Transverse colon (tissue), 4 donors: ENCODE measurements at regions not wholly inside any gene's neighbourhood (a gene's known extent, or its start where the extent isn't known, plus 50 kb on each side); places are given as distances from the start of the nearest gene placed in this dataset.

Experiments used
- DNase-seq: peaks from one replicate; pipeline ENCODE4 v3.0.0-alpha.2; 2019
- H3K27ac ChIP-seq, 4 donors: fragments of 200-600 bp; sonication (generic); 2 replicates each; pipeline ENCODE4 v1.5.1; 2016 to 2018; ENCODE audit warnings: inconsistent platforms in 4 of 4
- H3K27me3 ChIP-seq: fragments of 200-600 bp; sonication (generic); 2 replicates; pipeline ENCODE4 v1.5.1; 2017; ENCODE audit warnings: inconsistent platforms
- H3K36me3 ChIP-seq, 4 donors: fragments of 200-600 bp; sonication (generic); 2 replicates each; pipeline ENCODE4 v1.5.1; 2017 to 2019; ENCODE audit warnings: inconsistent platforms in 4 of 4
- H3K4me1 ChIP-seq, 4 donors: fragments of 200-600 bp; sonication (generic); 2 replicates each; pipeline ENCODE4 v1.5.1; 2017 to 2020; ENCODE audit warnings: inconsistent platforms in 4 of 4
- H3K4me3 ChIP-seq, 4 donors: fragments of 200-600 bp; sonication (generic); 1 replicate in 1 of 4; 2 replicates in 3 of 4; pipeline versions ENCODE4 v1.5.1 to v1.6.1; 2017 to 2019; ENCODE audit warnings: inconsistent platforms in 4 of 4
- H3K9me3 ChIP-seq, 2 donors: fragments of 200-600 bp; sonication (generic); 2 replicates each; pipeline ENCODE4 v1.5.1; 2017 to 2019; ENCODE audit warnings: inconsistent platforms in 2 of 2
- EP300 ChIP-seq: sonication (generic); formaldehyde crosslinking; IDR thresholded peaks from one replicate; pipeline ENCODE4 v1.6.1; 2017; ENCODE audit warnings: antibody characterized with exemption, low read depth
- POLR2A ChIP-seq: fragments of 450-650 bp; IDR thresholded peaks from one replicate; pipeline ENCODE4 v1.6.1; 2016; ENCODE audit warnings: antibody characterized with exemption, mild to moderate bottlenecking, moderate library complexity
- POLR2AphosphoS5 ChIP-seq, 3 donors: sonication (generic); formaldehyde crosslinking; IDR thresholded peaks; one replicate each; pipeline ENCODE4 v1.6.1; 2016; ENCODE audit warnings: antibody characterized with exemption in 3 of 3
- WGBS, 2 donors: methylation state at CpG; one replicate each; pipeline ENCODE4 v1.1.5; 2018; ENCODE audit warnings: low coverage in 1 of 2; 5-methylcytosine and 5-hydroxymethylcytosine counted together
- in situ Hi-C, 4 donors: fragments of 200-750 bp; cut with MboI; loops; one replicate each; pipeline versions ENCODE4 v1.15.0 to v1.15.1; 2017; ENCODE audit warnings: low sequenced_read_pairs in 3 of 4, low pct_ligation_motif_present in 1 of 4, low pct_unique_long_range_greater_than_20kb in 1 of 4
- intact Hi-C: fragments of 100-400 bp; cut with DNase I; formaldehyde crosslinking; loops from one replicate; pipeline ENCODE4 v1.15.1; 2023; ENCODE audit warnings: low total_unique reads
- TF ChIP-seq, protein P1 (sequence below), 5 experiments: fragments of 200-600 bp in 3 of 5; fragments of 450-650 bp in 2 of 5; sonication (generic) in 3 of 5; IDR thresholded peaks; 1 replicate in 2 of 5; 2 replicates in 3 of 5; pipeline ENCODE4 v1.5.1; 2016 to 2017; ENCODE audit warnings: antibody characterized with exemption in 5 of 5, inconsistent platforms in 3 of 5, mild to moderate bottlenecking in 2 of 5, moderate library complexity in 1 of 5

DNA sequence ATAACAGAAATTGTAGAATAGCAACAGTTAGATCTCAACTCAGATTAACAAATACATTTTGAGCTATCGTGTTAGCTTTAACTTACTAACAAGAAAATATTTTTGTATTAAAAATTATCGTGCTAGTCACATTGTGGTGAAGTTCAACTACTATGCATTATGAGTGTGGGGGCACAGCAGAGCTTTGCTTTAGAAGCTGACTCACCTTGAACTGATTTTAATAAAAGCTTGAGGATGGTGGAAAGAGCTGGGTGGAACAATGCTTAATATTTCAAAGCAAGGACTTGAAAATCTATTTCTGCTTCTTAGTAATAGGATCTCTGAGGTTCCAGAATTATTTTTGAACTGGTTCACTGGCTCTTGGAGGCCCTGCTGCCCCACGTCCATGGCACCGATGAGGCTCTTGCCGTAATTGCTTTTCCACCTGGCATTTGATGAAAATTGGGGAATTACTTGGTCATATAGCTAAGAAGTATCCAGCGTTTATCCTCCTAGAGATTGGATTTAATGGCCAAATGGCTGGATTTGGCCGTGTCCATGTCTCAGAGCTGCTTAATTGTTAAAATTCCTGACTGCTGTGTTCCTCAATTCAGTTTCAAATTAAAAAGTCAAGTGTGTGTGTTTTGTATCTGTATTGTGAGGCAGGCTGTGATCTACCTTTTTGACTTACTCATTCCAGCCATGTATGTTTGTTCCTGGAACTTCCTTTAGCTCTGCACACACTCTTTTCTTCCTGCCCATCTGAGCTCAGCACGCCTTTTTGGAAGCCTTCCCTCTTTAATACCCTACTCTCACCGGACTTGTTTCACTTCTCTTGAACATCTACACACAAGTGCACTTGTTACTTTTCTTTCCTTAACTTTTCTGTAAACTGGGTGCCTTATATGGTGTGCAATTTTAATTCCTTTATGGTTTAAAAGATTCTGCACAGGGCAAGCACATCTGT, 66.6 kb upstream of the LIMCH1 start:
- Histone ChIP-seq H3K36me3 (no peaks in the 10 kb centered on the region), H3K4me3 (no peak overlapping the region), H3K4me1 (no peaks in the 10 kb centered on the region), H3K9me3 (no peaks in the 10 kb centered on the region), H3K27me3 (no peaks in the 10 kb centered on the region), H3K27ac (no peak overlapping the region)
- TF ChIP-seq POLR2AphosphoS5 (IDR thresholded peaks at IDR 0.05), result no peak
- TF ChIP-seq, protein P1, sequence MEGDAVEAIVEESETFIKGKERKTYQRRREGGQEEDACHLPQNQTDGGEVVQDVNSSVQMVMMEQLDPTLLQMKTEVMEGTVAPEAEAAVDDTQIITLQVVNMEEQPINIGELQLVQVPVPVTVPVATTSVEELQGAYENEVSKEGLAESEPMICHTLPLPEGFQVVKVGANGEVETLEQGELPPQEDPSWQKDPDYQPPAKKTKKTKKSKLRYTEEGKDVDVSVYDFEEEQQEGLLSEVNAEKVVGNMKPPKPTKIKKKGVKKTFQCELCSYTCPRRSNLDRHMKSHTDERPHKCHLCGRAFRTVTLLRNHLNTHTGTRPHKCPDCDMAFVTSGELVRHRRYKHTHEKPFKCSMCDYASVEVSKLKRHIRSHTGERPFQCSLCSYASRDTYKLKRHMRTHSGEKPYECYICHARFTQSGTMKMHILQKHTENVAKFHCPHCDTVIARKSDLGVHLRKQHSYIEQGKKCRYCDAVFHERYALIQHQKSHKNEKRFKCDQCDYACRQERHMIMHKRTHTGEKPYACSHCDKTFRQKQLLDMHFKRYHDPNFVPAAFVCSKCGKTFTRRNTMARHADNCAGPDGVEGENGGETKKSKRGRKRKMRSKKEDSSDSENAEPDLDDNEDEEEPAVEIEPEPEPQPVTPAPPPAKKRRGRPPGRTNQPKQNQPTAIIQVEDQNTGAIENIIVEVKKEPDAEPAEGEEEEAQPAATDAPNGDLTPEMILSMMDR (IDR thresholded peaks at IDR 0.05), result no peak
- no peak for TF ChIP-seq EP300
- no peak for TF ChIP-seq POLR2A
- intact Hi-C loops (no loop called here), in situ Hi-C loops (no loop called here)
- no peak for DNase-seq
- 75 to 77% methylated on average over 9 of the region's 9 CpGs for WGBS, 2 donors

DNA sequence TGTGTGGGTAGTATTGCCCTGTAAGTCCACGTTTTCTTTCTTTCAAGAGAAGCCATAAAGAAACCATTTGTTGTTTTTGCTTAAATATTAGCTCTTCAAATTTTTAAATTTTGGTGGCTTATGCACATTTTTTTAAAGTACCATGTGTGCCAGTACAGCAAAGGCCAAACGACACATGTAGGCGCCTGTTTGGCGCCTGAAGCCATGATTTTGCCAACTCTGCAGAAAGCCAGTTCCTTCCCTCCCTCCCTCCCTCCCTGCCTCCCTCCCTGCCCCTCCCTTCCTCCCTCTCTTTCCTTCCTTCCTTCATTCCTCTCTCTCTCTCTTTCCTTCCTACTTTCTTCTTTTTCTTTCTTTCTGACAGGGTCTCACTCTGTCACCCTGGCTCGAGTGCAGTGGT, 65.9 kb upstream of the LIMCH1 start:
- Histone ChIP-seq H3K4me3 (no peak overlapping the region), H3K27ac (no peak overlapping the region), H3K4me1 (no peaks in the 10 kb centered on the region), H3K9me3 (no peaks in the 10 kb centered on the region), H3K36me3 (no peaks in the 10 kb centered on the region), H3K27me3 (no peaks in the 10 kb centered on the region)
- 80 to 85% methylated on average over 5 of the region's 5 CpGs for WGBS, 2 donors
- in situ Hi-C loops, result no loop called here
- TF ChIP-seq EP300 (no peak), POLR2AphosphoS5 (IDR thresholded peaks at IDR 0.05) (no peak), POLR2A (no peak)
- TF ChIP-seq, protein P1 (IDR thresholded peaks at IDR 0.05), result no peak
- no peak for DNase-seq
- intact Hi-C loops, result no loop called here

DNA sequence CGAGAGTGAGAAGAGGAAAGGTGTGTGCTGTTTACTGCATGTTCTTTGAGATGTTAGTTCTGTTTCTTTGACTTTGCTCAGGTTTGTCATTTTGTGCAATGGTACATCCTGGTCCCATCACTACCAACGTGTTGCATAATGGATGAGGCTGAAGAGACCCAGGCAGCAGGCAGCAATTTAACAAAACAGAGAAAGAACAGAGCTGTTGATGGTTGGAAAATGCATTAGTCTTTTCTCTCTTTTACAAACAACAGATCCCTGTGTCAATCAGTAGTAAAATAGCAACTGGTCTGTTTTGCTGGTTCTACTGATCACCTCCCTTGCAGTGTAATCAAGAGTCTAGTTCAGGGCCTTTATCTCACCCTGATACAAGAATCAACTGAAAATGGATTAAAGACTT, 64.8 kb upstream of the LIMCH1 start:
- 63 to 66% methylated on average over 2 of the region's 2 CpGs for WGBS, 2 donors
- intact Hi-C loops (no loop called here), in situ Hi-C loops (no loop called here)
- TF ChIP-seq POLR2A (no peak), POLR2AphosphoS5 (IDR thresholded peaks at IDR 0.05) (no peak), EP300 (no peak)
- TF ChIP-seq, protein P1 (IDR thresholded peaks at IDR 0.05), result no peak
- no peaks in the 10 kb centered on the region for H3K27me3 ChIP-seq
- H3K4me1 ChIP-seq, result no peaks in the 10 kb centered on the region
- no peak overlapping the region for H3K27ac ChIP-seq
- no peaks in the 10 kb centered on the region for H3K9me3 ChIP-seq
- H3K4me3 ChIP-seq, result no peak overlapping the region
- no peak for DNase-seq
- H3K36me3 ChIP-seq, result no peaks in the 10 kb centered on the region

DNA sequence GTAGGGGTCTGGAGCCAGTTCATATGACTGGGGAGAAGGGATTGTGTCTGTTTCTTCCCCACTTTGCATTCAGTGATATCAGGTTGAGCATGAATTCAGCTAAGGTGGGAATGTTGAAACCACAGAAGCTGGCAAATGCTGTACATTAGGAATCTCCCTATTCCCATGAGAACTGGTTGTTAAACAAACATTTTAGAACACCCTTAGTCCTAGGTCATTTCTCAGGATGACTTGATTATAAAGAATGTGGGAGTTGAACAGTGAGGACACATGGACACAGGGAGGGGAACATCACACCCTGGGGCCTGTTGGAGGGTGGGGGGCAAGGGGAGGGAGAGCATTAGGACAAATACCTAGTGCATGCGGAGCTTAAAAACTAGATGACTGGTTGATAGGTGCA, 62.6 kb upstream of the LIMCH1 start:
- 100% methylated on average over 1 of the region's 1 CpG; no CpG with 5 or more reads in 1 of the 2 donors for WGBS, 2 donors
- no peaks in the 10 kb centered on the region for H3K4me1 ChIP-seq
- in situ Hi-C loops, result no loop called here

More for the DNA sequence above, 62.6 kb upstream of the LIMCH1 start:
- Histone ChIP-seq H3K9me3 (no peaks in the 10 kb centered on the region), H3K4me3 (no peak overlapping the region), H3K36me3 (no peaks in the 10 kb centered on the region), H3K27ac (no peak overlapping the region), H3K27me3 (no peaks in the 10 kb centered on the region)
- intact Hi-C loops, result no loop called here
- TF ChIP-seq EP300, result no peak
- TF ChIP-seq, protein P1 (IDR thresholded peaks at IDR 0.05), result no peak
- TF ChIP-seq POLR2AphosphoS5 (IDR thresholded peaks at IDR 0.05), result no peak
- TF ChIP-seq POLR2A, result no peak
- DNase-seq, result no peak
